ENCODE measurements at regions not wholly inside any gene's neighbourhood (a gene's known extent, or its start where the extent isn't known, plus 50 kb on each side); places are given as distances from the start of the nearest gene placed in this dataset.

GRCh38 chr5:62197697-62198096 is 108.3 kb upstream of the KIF2A start:
- no peak overlapping the region for H2BK20ac ChIP-seq (ENCODE audit: low read length)
- H3K4me3 ChIP-seq (ENCODE audit: extremely low read depth in 1 of 4, insufficient read depth in 2 of 4, low read depth in 3 of 4, low read length in 4 of 4) = no peak overlapping the region
- H2AK5ac ChIP-seq (ENCODE audit: low read depth, low read length) = no peak overlapping the region
- H2BK12ac ChIP-seq (ENCODE audit: low read depth, low read length) = no peak overlapping the region
- no peak overlapping the region for H3K9ac ChIP-seq (replicated peaks in 1 of 4; ENCODE audit: extremely low read depth in 1 of 4, low read depth in 3 of 4, low read length in 3 of 4)
- no peaks in the 10 kb centered on the region for H3K23me2 ChIP-seq (ENCODE audit: low read depth, low read length)
- H3K18ac ChIP-seq (ENCODE audit: extremely low read depth, low read length) = no peak overlapping the region
- POLR2A ChIA-PET (ENCODE audit: partially characterized antibody) = no interaction called here
- H3K9me3 ChIP-seq (ENCODE audit: insufficient read depth in 2 of 2, low read depth in 1 of 2, low read length in 1 of 2) = peaks cover 10 to 13% of the 10 kb centered on the region in 2 experiments; a peak in 3 of 4 replicates
- no peak overlapping the region for H3K27ac ChIP-seq (ENCODE audit: low read depth, low read length)
- no peaks in the 10 kb centered on the region for H3K36me3 ChIP-seq (ENCODE audit: control insufficient read depth in 2 of 4, insufficient read depth in 4 of 4, low read length in 3 of 4)
- H4K91ac ChIP-seq (replicated peaks; ENCODE audit: insufficient read length, low read length) = no peak overlapping the region
- DNase-seq (ENCODE audit: low read depth in 1 of 2, low spot score in 2 of 2) (no peak), FAIRE-seq (no peak)
- H2AFZ ChIP-seq (ENCODE audit: low read length) = 0 out of 2 replicates have a peak overlapping the region, but pooled peaks have one; percentile 50
- TF ChIP-seq RAD21 (IDR thresholded peaks at IDR 0.05 in 1 of 2, conservative IDR thresholded peaks at IDR 0.05 in 1 of 2; ENCODE audit: low read depth in 2 of 2, low read length in 2 of 2) (peak in 1 of 2 experiments; percentile 18; a peak in 1 of 4 replicates), POU5F1 (IDR thresholded peaks at IDR 0.05; ENCODE audit: low read depth, low read length) (no peak)
- no peak overlapping the region for H2BK5ac ChIP-seq (ENCODE audit: low read depth, low read length)
- peaks cover 0 to 1% (median 0%) of the 10 kb centered on the region in 4 experiments; a peak in 1 of 7 replicates for H3K27me3 ChIP-seq (replicated peaks in 1 of 4; ENCODE audit: control insufficient read depth in 3 of 4, extremely low read depth in 1 of 4, insufficient read depth in 3 of 4, low read length in 3 of 4)
- no peak overlapping the region for H2BK15ac ChIP-seq (ENCODE audit: low read length)
- no peaks in the 10 kb centered on the region for H4K20me1 ChIP-seq (replicated peaks in 1 of 2; ENCODE audit: control insufficient read depth in 1 of 2, insufficient read depth in 2 of 2, low read length in 2 of 2)
- H4K8ac ChIP-seq (ENCODE audit: extremely low read depth, insufficient read depth, low read length) = no peak overlapping the region
- 84% methylated on average over 2 of the region's 2 CpGs; no CpG with 5 or more reads in 1 of the 2 experiments for WGBS, 2 experiments (ENCODE audit: extremely low coverage in 1 of 2, insufficient coverage in 1 of 2, insufficient read length in 1 of 2, insufficient replicate concordance in 2 of 2, low coverage in 1 of 2, low lambda C conversion rate in 2 of 2, missing lambda C conversion rate in 1 of 2)
- CTCF ChIA-PET (ENCODE audit: partially characterized antibody) = interaction anchor here (0.5 to 3.1 kb wide), 5 partner anchors 9 to 1236 kb away, joined by 3 to 16 read pairs (median 3); no protein-coding TSS in a partner anchor
- H4K5ac ChIP-seq (ENCODE audit: insufficient read length, low read depth, low read length) = no peak overlapping the region
- no peak overlapping the region for H3K56ac ChIP-seq (replicated peaks; ENCODE audit: insufficient read length, low read depth, low read length)
- no peak overlapping the region for H3K4ac ChIP-seq (replicated peaks; ENCODE audit: insufficient read length, low read depth, low read length)
- H3K79me2 ChIP-seq (ENCODE audit: control insufficient read depth in 1 of 2, insufficient read depth in 2 of 2, low read length in 2 of 2) = no peaks in the 10 kb centered on the region
- no peak overlapping the region for H3K4me2 ChIP-seq (ENCODE audit: insufficient read depth in 1 of 2, low read depth in 2 of 2, low read length in 2 of 2)
- H2BK120ac ChIP-seq (replicated peaks; ENCODE audit: low read depth, low read length) = no peak overlapping the region
- no peaks in the 10 kb centered on the region for H3K79me1 ChIP-seq (ENCODE audit: low read depth, low read length)
- no peak overlapping the region for H3K14ac ChIP-seq (ENCODE audit: insufficient read length)
- H3K4me1 ChIP-seq (replicated peaks in 1 of 4; ENCODE audit: control insufficient read depth in 3 of 4, insufficient read depth in 4 of 4, low read length in 3 of 4) = no peaks in the 10 kb centered on the region
- H3K23ac ChIP-seq (ENCODE audit: insufficient read length) = no peak overlapping the region
